Esophagus squamous epithelium (tissue), 4 donors: ENCODE measurements at regions not wholly inside any gene's neighbourhood (a gene's known extent, or its start where the extent isn't known, plus 50 kb on each side); places are given as distances from the start of the nearest gene placed in this dataset.
A peak's percentile ranks its signal among the peaks of the same experiment; 100 is the strongest.

ENCODE experiments used
- POLR2A ChIP-seq, 4 donors: fragments of 450-650 bp; IDR thresholded peaks; one replicate each; pipeline ENCODE4 v1.6.1; 2017; ENCODE audit warnings: antibody characterized with exemption in 4 of 4, mild to moderate bottlenecking in 4 of 4, moderate library complexity in 3 of 4
- TF ChIP-seq, protein P1 (sequence below), 6 experiments: fragments of 450-650 bp in 4 of 6; fragments of 200-600 bp in 2 of 6; sonication (generic) in 2 of 6; IDR thresholded peaks; one replicate each; pipeline ENCODE4 v1.5.1; 2016 to 2019; ENCODE audit warnings: antibody characterized with exemption in 6 of 6, mild to moderate bottlenecking in 4 of 6, moderate library complexity in 4 of 6

DNA sequence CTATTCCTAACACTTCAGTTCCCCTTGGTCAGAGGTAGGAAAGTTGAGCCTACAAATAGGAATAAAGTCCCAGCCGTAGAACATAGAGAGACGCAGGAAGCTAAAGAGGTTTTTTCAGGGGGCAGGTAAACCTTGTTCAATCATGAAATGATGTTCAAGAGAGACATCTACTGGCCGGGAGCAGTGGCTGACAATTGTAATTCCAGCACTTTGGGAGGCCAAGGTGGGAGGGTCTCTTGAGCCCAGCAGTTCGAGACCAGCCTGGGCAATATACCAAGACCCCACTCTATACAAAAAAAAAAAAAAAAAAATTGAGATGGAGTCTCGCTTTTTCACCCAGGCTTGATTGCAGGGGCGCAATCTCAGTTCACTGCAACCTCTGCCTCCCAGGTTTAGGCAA, 66.7 kb upstream of the DNAJC10 start:
- TF ChIP-seq, protein P1, sequence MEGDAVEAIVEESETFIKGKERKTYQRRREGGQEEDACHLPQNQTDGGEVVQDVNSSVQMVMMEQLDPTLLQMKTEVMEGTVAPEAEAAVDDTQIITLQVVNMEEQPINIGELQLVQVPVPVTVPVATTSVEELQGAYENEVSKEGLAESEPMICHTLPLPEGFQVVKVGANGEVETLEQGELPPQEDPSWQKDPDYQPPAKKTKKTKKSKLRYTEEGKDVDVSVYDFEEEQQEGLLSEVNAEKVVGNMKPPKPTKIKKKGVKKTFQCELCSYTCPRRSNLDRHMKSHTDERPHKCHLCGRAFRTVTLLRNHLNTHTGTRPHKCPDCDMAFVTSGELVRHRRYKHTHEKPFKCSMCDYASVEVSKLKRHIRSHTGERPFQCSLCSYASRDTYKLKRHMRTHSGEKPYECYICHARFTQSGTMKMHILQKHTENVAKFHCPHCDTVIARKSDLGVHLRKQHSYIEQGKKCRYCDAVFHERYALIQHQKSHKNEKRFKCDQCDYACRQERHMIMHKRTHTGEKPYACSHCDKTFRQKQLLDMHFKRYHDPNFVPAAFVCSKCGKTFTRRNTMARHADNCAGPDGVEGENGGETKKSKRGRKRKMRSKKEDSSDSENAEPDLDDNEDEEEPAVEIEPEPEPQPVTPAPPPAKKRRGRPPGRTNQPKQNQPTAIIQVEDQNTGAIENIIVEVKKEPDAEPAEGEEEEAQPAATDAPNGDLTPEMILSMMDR (IDR thresholded peaks at IDR 0.05): peak in 3 of 6 experiments; percentile 15 to 40 (median 18)
- TF ChIP-seq POLR2A (IDR thresholded peaks at IDR 0.05): no peak
